ENCODE measurements at regions not wholly inside any gene's neighbourhood (a gene's known extent, or its start where the extent isn't known, plus 50 kb on each side); places are given as distances from the start of the nearest gene placed in this dataset.
"Not testable (repeated sequence)": the region's sequence is repeated elsewhere in the genome, so short reads cannot be mapped to it uniquely, and the experiment has no call there.

DNA sequence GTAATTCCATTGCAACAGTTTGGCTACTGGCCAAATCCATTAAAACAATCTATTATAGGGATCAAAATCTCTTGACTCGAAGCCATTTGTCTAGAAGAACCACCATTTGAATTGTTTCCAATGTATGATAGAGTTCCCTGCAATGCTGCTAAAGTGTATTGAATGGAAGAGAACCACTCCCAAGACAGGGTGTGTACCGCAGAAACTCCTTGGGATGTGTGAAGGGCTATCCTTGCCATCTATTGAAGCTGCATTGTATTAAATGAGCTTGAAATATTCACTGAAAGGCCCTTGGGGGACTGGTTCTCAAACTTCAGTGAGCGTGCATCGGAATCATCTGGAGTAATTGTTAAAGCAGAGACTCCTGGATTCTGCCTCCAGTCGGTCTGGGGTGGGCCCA lies 260.4 kb upstream of the MEIS1 start:
- 95% methylated on average over 5 of the region's 5 CpGs for WGBS

DNA sequence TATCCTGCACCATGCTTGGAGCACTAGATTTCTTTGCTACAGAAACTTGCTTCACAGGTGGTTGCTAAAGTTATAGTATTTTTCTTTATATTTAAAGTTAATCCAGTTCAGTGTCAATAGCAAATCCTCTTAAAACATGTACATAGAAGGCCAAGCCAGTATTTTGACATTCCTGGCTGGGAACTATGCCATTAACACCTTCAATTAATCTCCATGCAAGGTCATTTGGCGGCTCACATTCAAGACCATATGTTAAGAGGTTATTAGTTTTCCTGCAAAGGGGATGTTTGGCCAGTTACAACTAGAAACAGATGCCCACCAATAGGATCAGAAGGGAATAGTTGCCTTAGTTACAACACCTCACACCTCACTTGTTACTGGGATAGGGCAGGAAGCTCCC lies 261.3 kb upstream of the MEIS1 start:
- Histone ChIP-seq H3K9ac (ENCODE audit: low read depth, low read length) (no peak overlapping the region), H3K9me3 (ENCODE audit: insufficient read depth, low read depth, low read length) (no peaks in the 10 kb centered on the region; the same call in 1 of the 2 replicates), H3K4me3 (ENCODE audit: low read length) (no peak overlapping the region), H3K27ac (ENCODE audit: low read depth, low read length) (no peak overlapping the region), H3K4me1 (ENCODE audit: insufficient read depth, low read length) (no peaks in the 10 kb centered on the region), H3K27me3 (ENCODE audit: insufficient read depth, low read length) (no peaks in the 10 kb centered on the region), H3K36me3 (ENCODE audit: insufficient read depth, low read length) (no peaks in the 10 kb centered on the region)
- WGBS: 100% methylated on average over 1 of the region's 1 CpG

More for the DNA sequence above, 260.4 kb upstream of the MEIS1 start:
- Histone ChIP-seq H3K9ac (ENCODE audit: low read depth, low read length) (no peak overlapping the region), H3K27me3 (ENCODE audit: insufficient read depth, low read length) (no peaks in the 10 kb centered on the region), H3K4me3 (ENCODE audit: low read length) (no peak overlapping the region), H3K9me3 (ENCODE audit: insufficient read depth, low read depth, low read length) (no peaks in the 10 kb centered on the region; the same call in 1 of the 2 replicates), H3K4me1 (ENCODE audit: insufficient read depth, low read length) (no peaks in the 10 kb centered on the region), H3K27ac (ENCODE audit: low read depth, low read length) (no peak overlapping the region), H3K36me3 (ENCODE audit: insufficient read depth, low read length) (no peaks in the 10 kb centered on the region)

DNA sequence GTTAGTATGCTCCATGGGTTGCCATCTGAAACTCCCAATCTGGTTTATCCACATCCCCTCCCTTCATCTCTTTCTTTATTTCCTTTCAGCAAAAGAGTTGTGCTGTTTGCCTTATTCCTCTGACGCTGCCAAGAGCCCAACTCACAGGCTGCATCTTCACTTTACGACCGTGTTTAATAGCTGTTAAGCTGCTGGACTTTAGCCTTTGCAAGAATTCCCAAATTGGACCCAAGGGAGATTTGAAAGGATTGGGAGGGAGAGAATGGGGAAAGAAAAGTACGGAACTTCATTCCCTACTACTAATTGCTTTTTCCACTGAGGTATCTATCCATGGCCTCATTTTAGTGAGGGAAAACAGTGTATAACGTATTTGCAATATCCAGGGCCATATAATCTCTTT lies 263.4 kb upstream of the MEIS1 start:
- no peaks in the 10 kb centered on the region for H3K9me3 ChIP-seq (ENCODE audit: insufficient read depth, low read depth, low read length)
- H3K27me3 ChIP-seq (ENCODE audit: insufficient read depth, low read length): no peaks in the 10 kb centered on the region
- no peak overlapping the region for H3K27ac ChIP-seq (ENCODE audit: low read depth, low read length)
- no peak overlapping the region for H3K4me3 ChIP-seq (ENCODE audit: low read length)
- no peaks in the 10 kb centered on the region for H3K36me3 ChIP-seq (ENCODE audit: insufficient read depth, low read length)
- no peaks in the 10 kb centered on the region for H3K4me1 ChIP-seq (ENCODE audit: insufficient read depth, low read length)
- H3K9ac ChIP-seq (ENCODE audit: low read depth, low read length): no peak overlapping the region
- WGBS: 82% methylated on average over 4 of the region's 5 CpGs

GRCh38 chr2:66170744-66171330 lies 264.1 kb upstream of the MEIS1 start:
- H3K9me3 ChIP-seq (ENCODE audit: insufficient read depth, low read depth, low read length): no peaks in the 10 kb centered on the region
- H3K27me3 ChIP-seq (ENCODE audit: insufficient read depth, low read length): no peaks in the 10 kb centered on the region
- H3K9ac ChIP-seq (ENCODE audit: low read depth, low read length): no peak overlapping the region
- no peak overlapping the region for H3K4me3 ChIP-seq (ENCODE audit: low read length)
- WGBS: 95% methylated on average over 6 of the region's 6 CpGs
- H3K4me1 ChIP-seq (ENCODE audit: insufficient read depth, low read length): no peaks in the 10 kb centered on the region
- no peak overlapping the region for H3K27ac ChIP-seq (ENCODE audit: low read depth, low read length)
- H3K36me3 ChIP-seq (ENCODE audit: insufficient read depth, low read length): no peaks in the 10 kb centered on the region

DNA sequence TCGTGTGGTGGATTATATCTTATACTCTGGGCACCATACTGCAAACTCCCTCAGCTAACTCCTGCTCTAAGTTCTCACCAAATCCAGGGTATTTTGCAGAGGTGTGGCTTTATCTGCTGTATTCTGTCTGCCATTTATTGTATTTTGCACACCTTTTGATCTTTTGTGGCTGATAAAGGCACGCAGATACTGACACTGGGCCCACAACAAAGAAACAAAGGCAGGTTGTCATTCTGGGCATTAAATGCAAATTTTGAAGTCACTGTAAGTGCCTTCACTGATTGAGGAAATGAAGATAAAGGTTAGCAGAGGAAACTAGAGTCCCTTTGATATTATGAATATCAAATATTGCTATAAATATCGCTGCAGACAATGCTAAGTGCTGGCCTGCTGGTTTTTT lies 265.8 kb upstream of the MEIS1 start:
- 95% methylated on average over 2 of the region's 3 CpGs for WGBS
- Histone ChIP-seq H3K4me1 (ENCODE audit: insufficient read depth, low read length) (no peaks in the 10 kb centered on the region), H3K9me3 (ENCODE audit: insufficient read depth, low read depth, low read length) (no peaks in the 10 kb centered on the region)

GRCh38 chr2:66164470-66164869 lies 270.5 kb upstream of the MEIS1 start:
- Histone ChIP-seq H3K9me3 (ENCODE audit: insufficient read depth, low read depth, low read length) (peaks cover 4% of the 10 kb centered on the region; the same call in 1 of the 2 replicates), H3K36me3 (ENCODE audit: insufficient read depth, low read length) (no peaks in the 10 kb centered on the region), H3K27me3 (ENCODE audit: insufficient read depth, low read length) (no peaks in the 10 kb centered on the region), H3K4me3 (ENCODE audit: low read length) (no peak overlapping the region), H3K4me1 (ENCODE audit: insufficient read depth, low read length) (no peaks in the 10 kb centered on the region), H3K9ac (ENCODE audit: low read depth, low read length) (no peak overlapping the region), H3K27ac (ENCODE audit: low read depth, low read length) (no peak overlapping the region)
- WGBS: 94% methylated on average over 4 of the region's 4 CpGs

More for the DNA sequence above, 265.8 kb upstream of the MEIS1 start:
- no peaks in the 10 kb centered on the region for H3K36me3 ChIP-seq (ENCODE audit: insufficient read depth, low read length)
- H3K9ac ChIP-seq (ENCODE audit: low read depth, low read length): no peak overlapping the region
- no peaks in the 10 kb centered on the region for H3K27me3 ChIP-seq (ENCODE audit: insufficient read depth, low read length)
- no peak overlapping the region for H3K4me3 ChIP-seq (ENCODE audit: low read length)
- no peak overlapping the region for H3K27ac ChIP-seq (ENCODE audit: low read depth, low read length)

- Histone ChIP-seq H3K9me3 (ENCODE audit: insufficient read depth, low read depth, low read length) (peaks cover 18% of the 10 kb centered on the region; the same call in 1 of the 2 replicates), H3K36me3 (ENCODE audit: insufficient read depth, low read length) (no peaks in the 10 kb centered on the region), H3K4me1 (ENCODE audit: insufficient read depth, low read length) (no peaks in the 10 kb centered on the region), H3K4me3 (ENCODE audit: low read length) (no peak overlapping the region), H3K27ac (ENCODE audit: low read depth, low read length) (no peak overlapping the region), H3K9ac (ENCODE audit: low read depth, low read length) (no peak overlapping the region), H3K27me3 (ENCODE audit: insufficient read depth, low read length) (no peaks in the 10 kb centered on the region)
- no CpG with 5 or more reads among the region's 1 CpG for WGBS
Measured at GRCh38 chr2:66156171-66156570, 278.8 kb upstream of the MEIS1 start.

DNA sequence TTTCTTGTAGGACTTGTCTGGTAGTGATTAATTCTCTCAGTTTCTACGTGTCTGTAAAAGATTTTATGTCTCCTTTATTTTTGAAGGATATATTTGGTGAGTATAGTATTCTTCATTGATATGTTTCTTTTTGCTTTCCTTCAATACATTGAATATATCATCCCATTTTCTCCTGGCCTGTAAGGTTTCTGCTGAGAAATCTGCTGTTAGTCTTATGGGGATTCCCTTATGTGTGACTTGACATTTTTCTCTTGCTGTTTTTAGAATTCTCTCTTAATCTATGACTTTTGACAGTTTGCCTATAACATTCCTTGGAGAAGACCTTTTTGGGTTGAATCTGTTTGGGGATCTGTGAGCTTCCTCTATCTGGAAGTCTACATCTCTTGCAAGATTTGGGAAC lies 281.0 kb upstream of the MEIS1 start:
- WGBS: 100% methylated on average over 1 of the region's 1 CpG
- Histone ChIP-seq H3K4me1 (ENCODE audit: insufficient read depth, low read length) (no peaks in the 10 kb centered on the region), H3K27ac (ENCODE audit: low read depth, low read length) (no peak overlapping the region), H3K4me3 (ENCODE audit: low read length) (no peak overlapping the region), H3K36me3 (ENCODE audit: insufficient read depth, low read length) (no peaks in the 10 kb centered on the region), H3K9ac (ENCODE audit: low read depth, low read length) (no peak overlapping the region), H3K9me3 (ENCODE audit: insufficient read depth, low read depth, low read length) (peaks cover 24% of the 10 kb centered on the region), H3K27me3 (ENCODE audit: insufficient read depth, low read length) (no peaks in the 10 kb centered on the region)

GRCh38 chr2:66145490-66145889 lies 289.4 kb upstream of the MEIS1 start:
- H3K36me3 ChIP-seq (ENCODE audit: insufficient read depth, low read length): no peaks in the 10 kb centered on the region
- H3K4me1 ChIP-seq (ENCODE audit: insufficient read depth, low read length): no peaks in the 10 kb centered on the region
- no peak overlapping the region for H3K27ac ChIP-seq (ENCODE audit: low read depth, low read length)
- WGBS: 72% methylated on average over 2 of the region's 2 CpGs
- no peak overlapping the region for H3K4me3 ChIP-seq (ENCODE audit: low read length)
- peaks cover 16% of the 10 kb centered on the region for H3K9me3 ChIP-seq (ENCODE audit: insufficient read depth, low read depth, low read length)
- H3K9ac ChIP-seq (ENCODE audit: low read depth, low read length): no peak overlapping the region
- no peaks in the 10 kb centered on the region for H3K27me3 ChIP-seq (ENCODE audit: insufficient read depth, low read length)

GRCh38 chr2:66144324-66144723 lies 290.6 kb upstream of the MEIS1 start:
- 91% methylated on average over 7 of the region's 7 CpGs for WGBS
- H3K27me3 ChIP-seq (ENCODE audit: insufficient read depth, low read length); H3K36me3 ChIP-seq (ENCODE audit: insufficient read depth, low read length); H3K27ac ChIP-seq (ENCODE audit: low read depth, low read length); H3K4me1 ChIP-seq (ENCODE audit: insufficient read depth, low read length); H3K9ac ChIP-seq (ENCODE audit: low read depth, low read length); H3K4me3 ChIP-seq (ENCODE audit: low read length): not testable (repeated sequence)
- H3K9me3 ChIP-seq (ENCODE audit: insufficient read depth, low read depth, low read length): peaks cover 12% of the 10 kb centered on the region; the same call in 1 of the 2 replicates

DNA sequence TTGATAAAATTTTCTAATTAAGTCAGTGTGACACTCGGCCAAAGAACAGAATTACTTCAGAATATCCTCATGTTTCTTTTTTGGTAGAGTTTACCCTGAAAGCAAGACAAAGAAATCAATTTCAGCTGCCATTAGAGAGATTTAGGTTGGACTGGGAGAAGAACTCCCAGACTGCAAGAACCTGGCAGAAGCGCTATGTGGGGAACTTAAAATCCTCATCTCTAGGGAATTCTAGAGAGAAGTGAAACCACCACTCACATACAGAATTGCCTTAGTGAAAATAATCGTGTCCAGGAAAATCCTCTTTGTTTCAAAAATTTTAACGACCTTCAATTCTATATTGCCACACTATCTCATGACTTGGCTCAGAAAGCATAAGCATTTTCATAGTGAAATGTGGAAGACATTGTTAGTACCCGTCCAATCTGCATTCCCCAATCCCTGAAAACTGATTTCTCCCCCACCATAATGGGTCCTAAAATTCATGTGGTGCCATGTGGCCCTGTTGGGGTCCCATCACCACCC lies 297.3 kb upstream of the MEIS1 start:
- 98% methylated on average over 4 of the region's 5 CpGs for WGBS
- Histone ChIP-seq H3K4me1 (ENCODE audit: insufficient read depth, low read length) (peaks cover 18% of the 10 kb centered on the region), H3K9ac (ENCODE audit: low read depth, low read length) (no peak overlapping the region), H3K27ac (ENCODE audit: low read depth, low read length) (no peak overlapping the region), H3K27me3 (ENCODE audit: insufficient read depth, low read length) (no peaks in the 10 kb centered on the region), H3K36me3 (ENCODE audit: insufficient read depth, low read length) (no peaks in the 10 kb centered on the region), H3K4me3 (ENCODE audit: low read length) (no peak overlapping the region), H3K9me3 (ENCODE audit: insufficient read depth, low read depth, low read length) (no peaks in the 10 kb centered on the region)

Data from HUES64 (cell line).